ENCODE measurements at regions not wholly inside any gene's neighbourhood (a gene's known extent, or its start where the extent isn't known, plus 50 kb on each side); places are given as distances from the start of the nearest gene placed in this dataset.
A peak's percentile ranks its signal among the peaks of the same experiment; 100 is the strongest.
"Not testable (repeated sequence)": the region's sequence is repeated elsewhere in the genome, so short reads cannot be mapped to it uniquely, and the experiment has no call there.

DNA sequence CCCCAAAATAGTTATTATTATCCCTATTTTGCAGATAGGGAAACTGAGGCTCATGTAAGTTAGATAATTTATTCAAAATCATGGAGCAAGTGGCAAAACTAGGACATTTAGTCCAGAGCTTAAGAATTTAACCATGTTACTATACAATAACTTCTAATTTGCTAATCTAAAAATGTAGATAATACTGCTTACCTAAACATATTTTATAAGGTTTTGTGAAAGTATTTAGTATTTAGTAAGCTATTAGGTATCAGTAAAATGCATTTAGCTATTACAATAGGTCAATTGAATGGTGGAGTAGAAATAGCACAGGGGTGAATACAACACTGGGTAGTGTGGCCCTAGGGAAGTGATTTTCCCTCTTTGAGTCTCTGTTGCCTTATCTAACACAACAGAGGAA, 648.3 kb downstream of the KIF4B start:
- Histone ChIP-seq H3K4me3 (replicated peaks; ENCODE audit: low read depth, low read length) (no peak overlapping the region), H3K36me3 (ENCODE audit: control insufficient read depth, insufficient read depth, low read length) (no peaks in the 10 kb centered on the region), H3K27me3 (replicated peaks; ENCODE audit: control insufficient read depth, insufficient read depth, low read length) (no peaks in the 10 kb centered on the region)
- no peak for TF ChIP-seq CTCF (IDR thresholded peaks at IDR 0.05; ENCODE audit: insufficient read depth, low read length, poor library complexity, severe bottlenecking)
- DNase-seq (ENCODE audit: extremely low read depth, insufficient read length) = no peak

GRCh38 chr5:155665361-155665760, 651.8 kb downstream of the KIF4B start:
- no peaks in the 10 kb centered on the region for H3K36me3 ChIP-seq (ENCODE audit: control insufficient read depth, insufficient read depth, low read length)
- TF ChIP-seq CTCF (IDR thresholded peaks at IDR 0.05; ENCODE audit: insufficient read depth, low read length, poor library complexity, severe bottlenecking) = no peak
- no peak overlapping the region for H3K4me3 ChIP-seq (replicated peaks; ENCODE audit: low read depth, low read length)
- no peaks in the 10 kb centered on the region for H3K27me3 ChIP-seq (replicated peaks; ENCODE audit: control insufficient read depth, insufficient read depth, low read length)
- DNase-seq (ENCODE audit: extremely low read depth, insufficient read length) = no peak

GRCh38 chr5:155672001-155672400, 655.0 kb upstream of the SGCD start:
- H3K36me3 ChIP-seq (ENCODE audit: control insufficient read depth, insufficient read depth, low read length); H3K27me3 ChIP-seq (replicated peaks; ENCODE audit: control insufficient read depth, insufficient read depth, low read length); H3K4me3 ChIP-seq (replicated peaks; ENCODE audit: low read depth, low read length); DNase-seq (ENCODE audit: extremely low read depth, insufficient read length): not testable (repeated sequence)

- no peaks in the 10 kb centered on the region for H3K27me3 ChIP-seq (replicated peaks; ENCODE audit: control insufficient read depth, insufficient read depth, low read length)
- DNase-seq (ENCODE audit: extremely low read depth, insufficient read length) = peak; percentile 1
- no peaks in the 10 kb centered on the region for H3K36me3 ChIP-seq (ENCODE audit: control insufficient read depth, insufficient read depth, low read length)
- TF ChIP-seq CTCF (IDR thresholded peaks at IDR 0.05; ENCODE audit: insufficient read depth, low read length, poor library complexity, severe bottlenecking) = no peak
- no peak overlapping the region for H3K4me3 ChIP-seq (replicated peaks; ENCODE audit: low read depth, low read length)
These were observed 650.0 kb upstream of the SGCD start for GRCh38 chr5:155676967-155677366.

DNA sequence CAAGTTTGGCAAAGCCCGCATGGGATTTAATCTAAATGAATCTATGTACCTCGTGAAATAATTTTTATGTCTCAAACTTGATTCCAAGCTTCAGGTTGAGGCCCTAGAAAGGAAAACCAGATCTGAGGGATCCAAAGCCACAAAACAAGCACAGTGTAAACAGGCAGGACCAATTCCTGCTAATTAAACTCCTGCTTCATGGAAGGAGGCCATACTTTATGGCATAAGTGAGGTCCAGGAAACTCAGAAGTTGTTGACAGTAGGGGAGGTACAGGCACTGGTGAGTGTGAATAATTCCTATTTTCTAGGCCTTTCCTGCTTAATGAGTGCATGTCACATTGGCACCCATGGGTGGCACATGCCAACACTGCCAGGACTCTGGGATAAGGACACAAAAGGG, 648.6 kb upstream of the SGCD start:
- DNase-seq (ENCODE audit: extremely low read depth, insufficient read length) = no peak
- H3K4me3 ChIP-seq (replicated peaks; ENCODE audit: low read depth, low read length) = no peak overlapping the region
- TF ChIP-seq CTCF (IDR thresholded peaks at IDR 0.05; ENCODE audit: insufficient read depth, low read length, poor library complexity, severe bottlenecking) = no peak
- H3K27me3 ChIP-seq (replicated peaks; ENCODE audit: control insufficient read depth, insufficient read depth, low read length) = no peaks in the 10 kb centered on the region
- H3K36me3 ChIP-seq (ENCODE audit: control insufficient read depth, insufficient read depth, low read length) = no peaks in the 10 kb centered on the region

- no peaks in the 10 kb centered on the region for H3K36me3 ChIP-seq (ENCODE audit: control insufficient read depth, insufficient read depth, low read length)
- no peak overlapping the region for H3K4me3 ChIP-seq (replicated peaks; ENCODE audit: low read depth, low read length)
- H3K27me3 ChIP-seq (replicated peaks; ENCODE audit: control insufficient read depth, insufficient read depth, low read length) = no peaks in the 10 kb centered on the region
- no peak for DNase-seq (ENCODE audit: extremely low read depth, insufficient read length)
- no peak for TF ChIP-seq CTCF (IDR thresholded peaks at IDR 0.05; ENCODE audit: insufficient read depth, low read length, poor library complexity, severe bottlenecking)
These were observed 647.4 kb upstream of the SGCD start for GRCh38 chr5:155679530-155679929.

Measured in GM06990 (cell line).